Smooth muscle cell (in vitro differentiated cells): ENCODE measurements at regions not wholly inside any gene's neighbourhood (a gene's known extent, or its start where the extent isn't known, plus 50 kb on each side); places are given as distances from the start of the nearest gene placed in this dataset.

Experiments used
- DNase-seq: peaks from one replicate; lab custom pipeline; 2025; ENCODE audit not compliant: unreplicated experiment; lab: John Stamatoyannopoulos, UW
- H2AFZ ChIP-seq: fragments of 200-600 bp; sonication (generic); 2 replicates; pipeline ENCODE4 v1.6.0; 2016; ENCODE audit warnings: antibody characterized with exemption, low read depth, mild to moderate bottlenecking
- H3F3A ChIP-seq: fragments of 200-600 bp; sonication (generic); 2 replicates; pipeline ENCODE4 v1.6.0; 2017; ENCODE audit warnings: antibody characterized with exemption, low read depth
- H3K27ac ChIP-seq: fragments of 200-600 bp; sonication (generic); 2 replicates; pipeline ENCODE4 v1.5.1; 2016; ENCODE audit warnings: low read depth, mild to moderate bottlenecking
- H3K27me3 ChIP-seq: fragments of 200-600 bp; sonication (generic); 2 replicates; pipeline ENCODE4 v1.6.1; 2016; ENCODE audit warnings: low read depth, mild to moderate bottlenecking
- H3K36me3 ChIP-seq: fragments of 200-600 bp; sonication (generic); 2 replicates; pipeline ENCODE4 v1.5.1; 2016; ENCODE audit warnings: low read depth
- H3K4me1 ChIP-seq: fragments of 200-600 bp; sonication (generic); 2 replicates; pipeline ENCODE4 v1.5.1; 2016; ENCODE audit warnings: low read depth
- H3K4me2 ChIP-seq: fragments of 200-600 bp; sonication (generic); 2 replicates; pipeline ENCODE4 v1.6.0; 2016; ENCODE audit warnings: mild to moderate bottlenecking
- H3K4me3 ChIP-seq: fragments of 200-600 bp; sonication (generic); 2 replicates; pipeline ENCODE4 v1.5.1; 2016; ENCODE audit warnings: mild to moderate bottlenecking
- H3K79me2 ChIP-seq: fragments of 200-600 bp; sonication (generic); 2 replicates; pipeline ENCODE4 v1.6.0; 2016; ENCODE audit warnings: low read depth, mild to moderate bottlenecking
- H3K9ac ChIP-seq: fragments of 200-600 bp; sonication (generic); 2 replicates; pipeline ENCODE4 v1.6.0; 2016; ENCODE audit warnings: low read depth
- H3K9me3 ChIP-seq: fragments of 200-600 bp; sonication (generic); replicated peaks from 2 replicates; pipeline ENCODE4 v1.5.1; 2016; ENCODE audit warnings: low read depth
- H4K20me1 ChIP-seq: fragments of 200-600 bp; sonication (generic); 2 replicates; pipeline ENCODE4 v1.6.0; 2016; ENCODE audit warnings: low read depth
- CTCF ChIP-seq: fragments of 200-600 bp; sonication (generic); IDR thresholded peaks from 2 replicates; pipeline ENCODE4 v1.5.1; 2017; ENCODE audit warnings: borderline replicate concordance, mild to moderate bottlenecking, antibody characterized with exemption; ENCODE audit not compliant: insufficient read depth, poor library complexity, severe bottlenecking
- WGBS: methylation state at CpG from one replicate; pipeline ENCODE4 v1.1.7; 2016; ENCODE audit warnings: low lambda C conversion rate; 5-methylcytosine and 5-hydroxymethylcytosine counted together

- TF ChIP-seq CTCF = no peak
- 77% methylated on average over 2 of the region's 2 CpGs for WGBS
- H3F3A ChIP-seq = peaks cover 18% of the 10 kb centered on the region
- no peaks in the 10 kb centered on the region for H3K27me3 ChIP-seq
- H3K9me3 ChIP-seq = no peaks in the 10 kb centered on the region
- H3K36me3 ChIP-seq = no peaks in the 10 kb centered on the region
- no peak overlapping the region for H3K9ac ChIP-seq
- no peak overlapping the region for H3K4me3 ChIP-seq
- peak overlapping the region; percentile 62 for H3K4me2 ChIP-seq
- no peaks in the 10 kb centered on the region for H4K20me1 ChIP-seq
- no peak for DNase-seq
- H3K27ac ChIP-seq = peak overlapping the region; percentile 32
- no peaks in the 10 kb centered on the region for H3K4me1 ChIP-seq
- H2AFZ ChIP-seq = no peak overlapping the region
- no peaks in the 10 kb centered on the region for H3K79me2 ChIP-seq
Observed at GRCh38 chr7:12898004-12898403, 210.6 kb downstream of the ARL4A start.

GRCh38 chr7:12898620-12899019 lies 211.2 kb downstream of the ARL4A start:
- H3K9ac ChIP-seq = no peak overlapping the region
- peak overlapping the region; percentile 32 for H3K27ac ChIP-seq
- no peaks in the 10 kb centered on the region for H3K27me3 ChIP-seq
- 21% methylated on average over 3 of the region's 3 CpGs for WGBS
- H3K4me1 ChIP-seq = no peaks in the 10 kb centered on the region
- TF ChIP-seq CTCF = no peak
- H2AFZ ChIP-seq = peak overlapping the region; percentile 40
- no peaks in the 10 kb centered on the region for H3K79me2 ChIP-seq
- DNase-seq = no peak
- no peaks in the 10 kb centered on the region for H3K36me3 ChIP-seq
- H3K4me3 ChIP-seq = no peak overlapping the region
- H4K20me1 ChIP-seq = no peaks in the 10 kb centered on the region
- no peaks in the 10 kb centered on the region for H3K9me3 ChIP-seq
- peak overlapping the region; percentile 62 for H3K4me2 ChIP-seq
- peaks cover 18% of the 10 kb centered on the region for H3F3A ChIP-seq

DNA sequence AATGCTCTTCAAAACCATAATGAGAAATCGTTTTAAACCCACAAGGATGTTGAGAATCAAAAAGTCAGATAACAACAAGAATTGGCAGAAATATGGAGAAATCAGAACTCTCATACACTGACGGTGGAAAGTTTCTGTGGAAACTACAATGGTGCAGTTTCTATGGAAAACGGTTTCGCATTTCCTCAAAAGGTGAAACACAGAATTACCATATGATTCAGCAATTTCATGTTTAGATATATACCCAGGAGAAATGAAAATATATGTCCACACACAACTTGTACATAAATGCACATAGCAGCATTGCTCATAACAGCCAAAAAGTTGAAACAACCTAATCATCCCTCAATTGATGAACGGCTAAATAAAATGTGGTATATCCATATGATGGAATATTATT lies 218.2 kb downstream of the ARL4A start:
- no peaks in the 10 kb centered on the region for H3K9me3 ChIP-seq
- no peaks in the 10 kb centered on the region for H3K36me3 ChIP-seq
- no peaks in the 10 kb centered on the region for H4K20me1 ChIP-seq
- no peak overlapping the region for H2AFZ ChIP-seq
- DNase-seq = no peak
- H3K4me3 ChIP-seq = no peak overlapping the region
- H3K79me2 ChIP-seq = no peaks in the 10 kb centered on the region
- H3K4me2 ChIP-seq = no peak overlapping the region
- H3F3A ChIP-seq = no peaks in the 10 kb centered on the region
- WGBS = 99% methylated on average over 5 of the region's 5 CpGs
- no peaks in the 10 kb centered on the region for H3K27me3 ChIP-seq
- no peaks in the 10 kb centered on the region for H3K4me1 ChIP-seq
- no peak overlapping the region for H3K27ac ChIP-seq
- H3K9ac ChIP-seq = no peak overlapping the region
- TF ChIP-seq CTCF = no peak

DNA sequence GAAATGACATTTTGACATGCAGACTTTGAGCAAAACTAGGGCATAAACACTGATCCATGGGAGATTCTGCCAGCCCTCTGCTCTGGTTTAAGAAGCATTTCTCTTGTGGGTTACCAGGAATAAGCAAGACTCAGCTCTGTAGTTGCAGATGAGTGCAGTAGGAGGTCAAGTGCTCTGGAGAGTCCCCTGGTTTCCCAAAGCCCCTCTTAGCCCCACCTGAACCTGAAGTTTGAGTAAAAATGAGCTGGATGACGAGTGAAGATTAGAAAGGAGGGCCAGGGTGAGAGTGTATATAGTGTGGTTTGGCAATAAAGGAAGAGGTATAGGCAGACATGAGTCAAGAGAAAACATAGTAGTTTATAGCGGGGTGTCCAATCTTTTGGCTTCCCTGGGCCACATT lies 220.3 kb downstream of the ARL4A start:
- H2AFZ ChIP-seq = no peak overlapping the region
- H3K4me1 ChIP-seq = no peaks in the 10 kb centered on the region
- no peaks in the 10 kb centered on the region for H3K9me3 ChIP-seq
- no peak overlapping the region for H3K4me2 ChIP-seq
- H3K36me3 ChIP-seq = no peaks in the 10 kb centered on the region
- no peak overlapping the region for H3K27ac ChIP-seq
- 98% methylated on average over 2 of the region's 2 CpGs for WGBS
- no peak for TF ChIP-seq CTCF
- H3F3A ChIP-seq = no peaks in the 10 kb centered on the region
- no peak overlapping the region for H3K9ac ChIP-seq
- no peak for DNase-seq
- H3K79me2 ChIP-seq = no peaks in the 10 kb centered on the region
- H3K27me3 ChIP-seq = no peaks in the 10 kb centered on the region
- no peaks in the 10 kb centered on the region for H4K20me1 ChIP-seq
- no peak overlapping the region for H3K4me3 ChIP-seq
